WI38 (cell line): ENCODE measurements at regions not wholly inside any gene's neighbourhood (a gene's known extent, or its start where the extent isn't known, plus 50 kb on each side); places are given as distances from the start of the nearest gene placed in this dataset.

Experiments
- H3K4me3 ChIP-seq: 2 replicates; pipeline ENCODE4 v1.5.1; 2011; ENCODE audit warnings: low read depth, mild to moderate bottlenecking, control low read depth, low read length
- CTCF ChIP-seq: IDR thresholded peaks from 2 replicates; pipeline ENCODE4 v1.5.1; 2012; ENCODE audit warnings: low read depth, mild to moderate bottlenecking, control low read depth, low read length

- no peak overlapping the region for H3K4me3 ChIP-seq
- TF ChIP-seq CTCF, result no peak
Observed at GRCh38 chr15:98530570-98530969, 117.8 kb upstream of the IGF1R start.

DNA sequence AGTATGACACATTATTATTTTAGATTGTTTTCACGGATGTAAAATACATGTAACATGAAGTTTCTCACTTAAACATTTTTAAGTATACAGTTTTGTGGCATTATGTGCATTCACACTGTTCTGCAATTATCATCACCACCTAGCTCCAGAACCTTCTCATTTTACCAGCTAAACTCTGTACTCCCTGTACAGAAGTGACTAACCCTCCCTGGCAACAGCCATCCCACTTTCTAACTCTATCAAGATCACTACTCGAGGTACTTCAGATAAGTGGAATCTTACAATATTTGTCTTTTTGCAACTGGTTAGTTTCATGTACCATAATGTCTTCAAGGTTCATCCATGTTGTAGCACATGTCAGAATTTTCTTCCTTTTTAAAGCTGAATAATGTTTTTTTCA, 116.3 kb upstream of the IGF1R start:
- no peak for TF ChIP-seq CTCF
- H3K4me3 ChIP-seq, result no peak overlapping the region

- no peak overlapping the region for H3K4me3 ChIP-seq
Observed at GRCh38 chr15:98536976-98537375, 111.4 kb upstream of the IGF1R start.

GRCh38 chr15:98537516-98538060, 110.8 kb upstream of the IGF1R start:
- TF ChIP-seq CTCF, result no peak
- no peak overlapping the region for H3K4me3 ChIP-seq

More at GRCh38 chr15:98536976-98537375, 111.4 kb upstream of the IGF1R start:
- no peak for TF ChIP-seq CTCF

- H3K4me3 ChIP-seq, result no peak overlapping the region
- no peak for TF ChIP-seq CTCF
Observed at GRCh38 chr15:98541519-98541918, 106.8 kb upstream of the IGF1R start.

DNA sequence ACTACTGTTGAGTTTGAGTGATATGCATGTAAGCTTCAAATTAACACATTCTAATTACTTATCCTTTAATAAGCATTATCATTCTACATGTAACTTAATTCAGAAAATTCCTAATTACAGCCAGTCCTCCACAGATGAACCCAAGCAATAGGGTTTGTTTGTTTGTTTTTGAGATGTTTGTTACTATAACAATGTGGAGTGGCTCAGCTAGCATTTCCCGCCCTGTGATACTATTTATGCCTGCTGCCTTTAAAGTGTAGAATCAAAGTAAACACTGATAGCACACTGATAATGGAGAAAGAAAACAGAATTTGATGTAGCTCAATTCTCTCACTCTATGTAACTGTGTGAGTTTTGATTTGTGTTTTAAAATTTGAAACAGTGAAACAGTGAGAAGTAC, 105.1 kb upstream of the IGF1R start:
- no peak overlapping the region for H3K4me3 ChIP-seq

DNA sequence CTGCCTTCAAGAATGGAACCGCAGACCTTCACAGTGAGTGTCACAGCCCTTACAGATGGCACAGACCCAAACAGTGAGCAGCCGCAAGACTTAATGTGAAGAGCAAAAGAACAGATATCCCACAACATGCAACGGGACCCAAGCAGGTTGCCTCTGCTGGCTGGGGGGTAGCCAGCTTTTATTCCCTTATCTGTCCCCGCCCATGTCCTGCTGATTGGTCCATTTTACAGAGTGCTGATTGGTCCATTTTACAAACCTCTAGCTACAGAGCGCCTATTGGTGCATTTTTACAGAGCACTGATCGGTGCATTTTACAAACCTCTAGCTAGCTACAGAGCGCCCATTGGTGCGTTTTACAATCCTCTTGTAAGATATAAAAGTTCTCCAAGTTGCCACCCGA, 102.0 kb upstream of the IGF1R start:
- no peak overlapping the region for H3K4me3 ChIP-seq
- no peak for TF ChIP-seq CTCF

More for the DNA sequence above, 105.1 kb upstream of the IGF1R start:
- no peak for TF ChIP-seq CTCF
